GM12878 (cell line): ENCODE measurements at regions not wholly inside any gene's neighbourhood (a gene's known extent, or its start where the extent isn't known, plus 50 kb on each side); places are given as distances from the start of the nearest gene placed in this dataset.

Experiments used
- ATAC-seq: fragments of 200-7000 bp; cut with Tn5 transposase; 3 replicates; pipeline ENCODE4 v1.9.1; 2020; ENCODE audit warnings: mild to moderate bottlenecking, moderate library complexity
- BruUV-seq: library from RNA; stranded (reverse); fragments of 400-500 nt; replicated peaks from 2 replicates; lab custom pipeline; 2021; lab: Mats Ljungman, UMichigan
- CTCF ChIA-PET: fragments of 300-600 bp; sonication (Branson Sonifier 250); formaldehyde crosslinking; extraction: SDS; loops from one replicate; lab custom pipeline; 2021; ENCODE audit warnings: inconsistent platforms; lab: Yijun Ruan, JAX
- POLR2A ChIA-PET: fragments of 350-600 bp; formaldehyde crosslinking; extraction: SDS; loops from one replicate; lab custom pipeline; 2021; ENCODE audit warnings: inconsistent platforms; lab: Charles Lee
- RAD21 ChIA-PET: fragments of 300-600 bp; sonication (Branson Sonifier 250); formaldehyde crosslinking; loops from one replicate; lab custom pipeline; 2023; ENCODE audit warnings: antibody characterized with exemption; ENCODE audit not compliant: unreplicated experiment; lab: Charles Lee
- SMC1A ChIA-PET: fragments of 300-600 bp; sonication (Branson Sonifier 250); formaldehyde crosslinking; loops from one replicate; lab custom pipeline; 2023; ENCODE audit not compliant: unreplicated experiment, uncharacterized antibody; lab: Charles Lee
- DNase-seq: peaks from one replicate; pipeline ENCODE4 v3.0.0-alpha.2; 2011; ENCODE audit warnings: low read depth, low spot score
- FAIRE-seq: peaks from 3 replicates; lab custom pipeline; 2011; peaks lifted over from hg19 to GRCh38; lab: Jason Lieb, UNC
- H2AFZ ChIP-seq: 2 replicates; pipeline ENCODE4 v1.6.0; 2011; ENCODE audit warnings: low read depth, low read length, control low read depth; ENCODE audit not compliant: control insufficient read depth
- H3K27ac ChIP-seq: 2 replicates; pipeline ENCODE4 v1.5.1; 2011; ENCODE audit warnings: control low read depth; ENCODE audit not compliant: control insufficient read depth, insufficient read depth
- H3K27me3 ChIP-seq, 2 experiments: replicated peaks in 1 of 2; 2 replicates each; pipeline versions ENCODE4 v1.6.0 to v1.6.1; 2011; ENCODE audit warnings: low read length in 1 of 2; ENCODE audit not compliant: control insufficient read depth in 2 of 2, insufficient read depth in 2 of 2
- H3K36me3 ChIP-seq, 2 experiments: 2 replicates each; pipeline ENCODE4 v1.5.1; 2011; ENCODE audit warnings: low read length in 1 of 2; ENCODE audit not compliant: control insufficient read depth in 2 of 2, insufficient read depth in 2 of 2
- H3K4me1 ChIP-seq: 2 replicates; pipeline ENCODE4 v1.6.1; 2011; ENCODE audit warnings: mild to moderate bottlenecking, low read length, moderate library complexity, mixed read lengths; ENCODE audit not compliant: control insufficient read depth, insufficient read depth
- H3K4me2 ChIP-seq: 2 replicates; pipeline ENCODE4 v1.6.0; 2011; ENCODE audit warnings: control low read depth; ENCODE audit not compliant: control insufficient read depth, insufficient read depth
- H3K4me3 ChIP-seq: fragments of 200-600 bp; sonication (generic); 2 replicates; pipeline ENCODE4 v1.5.1; 2016
- H3K79me2 ChIP-seq: 2 replicates; pipeline ENCODE4 v1.6.0; 2011; ENCODE audit warnings: low read length; ENCODE audit not compliant: control insufficient read depth, insufficient read depth
- H3K9ac ChIP-seq: 2 replicates; pipeline ENCODE4 v1.8.0; 2011; ENCODE audit warnings: low read length, control low read depth, mixed read lengths; ENCODE audit not compliant: control insufficient read depth, insufficient read depth
- H3K9me3 ChIP-seq: replicated peaks from 3 replicates; pipeline ENCODE4 v1.5.1; 2011; ENCODE audit warnings: mild to moderate bottlenecking, low read length; ENCODE audit not compliant: control insufficient read depth, insufficient read depth
- H4K20me1 ChIP-seq: 2 replicates; pipeline ENCODE4 v1.6.0; 2011; ENCODE audit not compliant: control insufficient read depth, insufficient read depth
- ATF2 ChIP-seq: IDR thresholded peaks from 2 replicates; pipeline ENCODE4 v1.6.1; 2012; ENCODE audit warnings: low read length, inconsistent platforms
- ATF7 ChIP-seq: fragments of 450-650 bp; IDR thresholded peaks from 2 replicates; pipeline ENCODE4 v1.6.1; 2016; ENCODE audit warnings: low read depth, mild to moderate bottlenecking
- FOXM1 ChIP-seq: IDR thresholded peaks from 2 replicates; pipeline ENCODE4 v1.6.1; 2012; ENCODE audit warnings: low read depth, mild to moderate bottlenecking, inconsistent platforms, low read length, moderate library complexity
- KAT2A ChIP-seq: conservative IDR thresholded peaks from 2 replicates; pipeline ENCODE4 v1.6.1; 2011; ENCODE audit warnings: low read depth, low read length; ENCODE audit not compliant: control insufficient read depth
- RAD51 ChIP-seq: fragments of 450-650 bp; IDR thresholded peaks from 2 replicates; pipeline ENCODE4 v1.6.1; 2016; ENCODE audit warnings: moderate library complexity, mild to moderate bottlenecking, inconsistent platforms
- RBBP5 ChIP-seq: fragments of 200-600 bp; sonication (generic); conservative IDR thresholded peaks from 2 replicates; pipeline ENCODE4 v1.6.1; 2016
- SREBF1 ChIP-seq: IDR thresholded peaks from 2 replicates; pipeline ENCODE4 v1.6.1; 2012; ENCODE audit warnings: mild to moderate bottlenecking, low read length
- SUZ12 ChIP-seq: fragments of 200-600 bp; sonication (generic); IDR thresholded peaks from one replicate; pipeline ENCODE4 v1.6.1; 2018; ENCODE audit warnings: antibody characterized with exemption, mild to moderate bottlenecking; ENCODE audit not compliant: unreplicated experiment
- ZBTB4 ChIP-seq: fragments of 450-650 bp; formaldehyde crosslinking; IDR thresholded peaks from 2 replicates; pipeline ENCODE4 v1.4.0; 2022; ENCODE audit warnings: mild to moderate bottlenecking, moderate library complexity
- ZNF24 ChIP-seq: fragments of 450-650 bp; IDR thresholded peaks from 2 replicates; pipeline ENCODE4 v1.6.1; 2017; ENCODE audit warnings: antibody characterized with exemption, mild to moderate bottlenecking
- WGBS: methylation state at CpG from one replicate; pipeline ENCODE4 v1.1.6; 2016; ENCODE audit warnings: low lambda C conversion rate; ENCODE audit not compliant: insufficient replicate concordance, insufficient coverage; ENCODE audit errors: missing lambda C conversion rate; 5-methylcytosine and 5-hydroxymethylcytosine counted together
- in situ Hi-C: fragments of 300-500 bp; cut with MboI; formaldehyde crosslinking; loops from 9 replicates; pipeline ENCODE4 v1.14.3; 2018; ENCODE audit warnings: mixed read lengths
- intact Hi-C: fragments of 100-400 bp; cut with micrococcal nuclease; formaldehyde crosslinking; loops from one replicate; pipeline ENCODE4 v1.14.2; 2022; ENCODE audit not compliant: unreplicated experiment

- no peaks in the 10 kb centered on the region for H4K20me1 ChIP-seq
- ChIA-PET CTCF (interaction anchor here (1.3 kb wide), 1 partner anchor 14 kb away, joined by 3 read pairs; no protein-coding TSS in a partner anchor), SMC1A (interaction anchor here (0.5 kb wide), 1 partner anchor 428 kb away, joined by 3 read pairs; no protein-coding TSS in a partner anchor), RAD21 (no interaction called here), POLR2A (no interaction called here)
- ATAC-seq (no peak), FAIRE-seq (no peak), DNase-seq (no peak)
- H3K4me1 ChIP-seq = no peaks in the 10 kb centered on the region
- H3K9me3 ChIP-seq = no peaks in the 10 kb centered on the region; the same call in 2 of the 3 replicates
- H3K27ac ChIP-seq = no peak overlapping the region
- no peak overlapping the region for H3K4me2 ChIP-seq
- H3K36me3 ChIP-seq = no peaks in the 10 kb centered on the region
- TF ChIP-seq ZNF24 = no peak
- no peak for TF ChIP-seq ATF2
- TF ChIP-seq FOXM1 = no peak
- no peak for TF ChIP-seq ATF7
- no peak for TF ChIP-seq RAD51
- no peak for TF ChIP-seq SUZ12
- no peak for TF ChIP-seq SREBF1
- TF ChIP-seq RBBP5 = no peak
- no peak for TF ChIP-seq KAT2A
- no peak for TF ChIP-seq ZBTB4 (CRISPR knock-in tag)
- intact Hi-C loops = no loop called here
- H3K79me2 ChIP-seq = no peaks in the 10 kb centered on the region
- H2AFZ ChIP-seq = no peak overlapping the region
- no TSS peak for BruUV-seq
- in situ Hi-C loops = no loop called here
- H3K27me3 ChIP-seq = no peaks in the 10 kb centered on the region
- no peak overlapping the region for H3K9ac ChIP-seq
- H3K4me3 ChIP-seq = no peak overlapping the region
- WGBS = 0% methylated on average over 3 of the region's 3 CpGs
Observed at GRCh38 chrX:81537723-81538122, 335.8 kb downstream of the SH3BGRL start.
